HepG2 (cell line): ENCODE measurements at regions not wholly inside any gene's neighbourhood (a gene's known extent, or its start where the extent isn't known, plus 50 kb on each side); places are given as distances from the start of the nearest gene placed in this dataset.

Experiments used
- AFF4 ChIP-seq: sonication (generic); formaldehyde crosslinking; IDR thresholded peaks from 2 replicates; pipeline ENCODE4 v1.4.0; 2020; ENCODE audit warnings: missing genetic modification reagents
- KLF6 ChIP-seq: IDR thresholded peaks from 2 replicates; pipeline ENCODE4 v1.8.0; 2016; ENCODE audit warnings: missing biosample characterization, missing genetic modification reagents
- MBNL3 ChIP-seq: fragments of 250-450 bp; sonication (Bioruptor Pico); conservative IDR thresholded peaks from 2 replicates; pipeline ENCODE4 v1.8.0; 2022; ENCODE audit warnings: mild to moderate bottlenecking, inconsistent platforms
- NR3C1 ChIP-seq: sonication (generic); formaldehyde crosslinking; IDR thresholded peaks from 2 replicates; pipeline ENCODE4 v1.4.0; 2020; ENCODE audit warnings: missing genetic modification reagents
- PAF1 ChIP-seq: IDR thresholded peaks from 2 replicates; pipeline ENCODE4 v1.6.1; 2016; ENCODE audit warnings: missing genetic modification reagents, missing compliant biosample characterization
- PAXIP1 ChIP-seq: sonication (generic); formaldehyde crosslinking; conservative IDR thresholded peaks from 2 replicates; pipeline ENCODE4 v1.4.0; 2020; ENCODE audit warnings: mild to moderate bottlenecking, missing genetic modification reagents, moderate library complexity
- RFX1 ChIP-seq: fragments of 450-650 bp; IDR thresholded peaks from 2 replicates; pipeline ENCODE4 v1.6.1; 2017
- RXRA ChIP-seq: sonication (generic); formaldehyde crosslinking; IDR thresholded peaks from 2 replicates; pipeline ENCODE4 v1.5.1; 2020; ENCODE audit warnings: missing genetic modification reagents
- ZFY ChIP-seq: sonication (generic); formaldehyde crosslinking; IDR thresholded peaks from 2 replicates; pipeline ENCODE4 v1.4.0; 2020; ENCODE audit warnings: missing genetic modification reagents
- ZNF292 ChIP-seq: sonication (generic); formaldehyde crosslinking; IDR thresholded peaks from 2 replicates; pipeline ENCODE4 v1.8.1; 2022; ENCODE audit warnings: mild to moderate bottlenecking, low read depth, missing genetic modification reagents, borderline replicate concordance
- ZNF350 ChIP-seq: sonication (generic); formaldehyde crosslinking; IDR thresholded peaks from 2 replicates; pipeline ENCODE4 v1.4.0; 2020; ENCODE audit warnings: mild to moderate bottlenecking, low read depth, missing genetic modification reagents, borderline replicate concordance
- ZNF7 ChIP-seq: IDR thresholded peaks from 2 replicates; pipeline ENCODE4 v1.6.1; 2016; ENCODE audit warnings: missing biosample characterization, missing genetic modification reagents
- TF ChIP-seq, protein P1 (sequence below): IDR thresholded peaks from 2 replicates; pipeline ENCODE4 v1.4.0; 2020; ENCODE audit warnings: mild to moderate bottlenecking, missing genetic modification reagents
- TF ChIP-seq, protein P2 (sequence below): IDR thresholded peaks from 2 replicates; pipeline ENCODE4 v1.6.1; 2016; ENCODE audit warnings: mild to moderate bottlenecking
- TF ChIP-seq, protein P3 (sequence below): IDR thresholded peaks from 2 replicates; pipeline ENCODE4 v1.6.1; 2016

- TF ChIP-seq AFF4 (CRISPR knock-in tag) (no peak), ZNF7 (no peak), MBNL3 (CRISPR knock-in tag) (no peak), RFX1 (no peak), PAXIP1 (CRISPR knock-in tag) (0 out of 2 replicates have a peak, but pooled peaks have one; percentile 16), NR3C1 (CRISPR knock-in tag) (no peak), ZFY (peak; percentile 58; the same call in 1 of the 2 replicates), KLF6 (no peak), ZNF292 (CRISPR knock-in tag) (peak; percentile 71; the same call in 1 of the 2 replicates), ZNF350 (CRISPR knock-in tag) (no peak), RXRA (no peak), PAF1 (no peak)
- TF ChIP-seq, protein P1, sequence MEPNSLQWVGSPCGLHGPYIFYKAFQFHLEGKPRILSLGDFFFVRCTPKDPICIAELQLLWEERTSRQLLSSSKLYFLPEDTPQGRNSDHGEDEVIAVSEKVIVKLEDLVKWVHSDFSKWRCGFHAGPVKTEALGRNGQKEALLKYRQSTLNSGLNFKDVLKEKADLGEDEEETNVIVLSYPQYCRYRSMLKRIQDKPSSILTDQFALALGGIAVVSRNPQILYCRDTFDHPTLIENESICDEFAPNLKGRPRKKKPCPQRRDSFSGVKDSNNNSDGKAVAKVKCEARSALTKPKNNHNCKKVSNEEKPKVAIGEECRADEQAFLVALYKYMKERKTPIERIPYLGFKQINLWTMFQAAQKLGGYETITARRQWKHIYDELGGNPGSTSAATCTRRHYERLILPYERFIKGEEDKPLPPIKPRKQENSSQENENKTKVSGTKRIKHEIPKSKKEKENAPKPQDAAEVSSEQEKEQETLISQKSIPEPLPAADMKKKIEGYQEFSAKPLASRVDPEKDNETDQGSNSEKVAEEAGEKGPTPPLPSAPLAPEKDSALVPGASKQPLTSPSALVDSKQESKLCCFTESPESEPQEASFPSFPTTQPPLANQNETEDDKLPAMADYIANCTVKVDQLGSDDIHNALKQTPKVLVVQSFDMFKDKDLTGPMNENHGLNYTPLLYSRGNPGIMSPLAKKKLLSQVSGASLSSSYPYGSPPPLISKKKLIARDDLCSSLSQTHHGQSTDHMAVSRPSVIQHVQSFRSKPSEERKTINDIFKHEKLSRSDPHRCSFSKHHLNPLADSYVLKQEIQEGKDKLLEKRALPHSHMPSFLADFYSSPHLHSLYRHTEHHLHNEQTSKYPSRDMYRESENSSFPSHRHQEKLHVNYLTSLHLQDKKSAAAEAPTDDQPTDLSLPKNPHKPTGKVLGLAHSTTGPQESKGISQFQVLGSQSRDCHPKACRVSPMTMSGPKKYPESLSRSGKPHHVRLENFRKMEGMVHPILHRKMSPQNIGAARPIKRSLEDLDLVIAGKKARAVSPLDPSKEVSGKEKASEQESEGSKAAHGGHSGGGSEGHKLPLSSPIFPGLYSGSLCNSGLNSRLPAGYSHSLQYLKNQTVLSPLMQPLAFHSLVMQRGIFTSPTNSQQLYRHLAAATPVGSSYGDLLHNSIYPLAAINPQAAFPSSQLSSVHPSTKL: peak; percentile 34; the same call in 1 of the 2 replicates
- TF ChIP-seq, protein P2, sequence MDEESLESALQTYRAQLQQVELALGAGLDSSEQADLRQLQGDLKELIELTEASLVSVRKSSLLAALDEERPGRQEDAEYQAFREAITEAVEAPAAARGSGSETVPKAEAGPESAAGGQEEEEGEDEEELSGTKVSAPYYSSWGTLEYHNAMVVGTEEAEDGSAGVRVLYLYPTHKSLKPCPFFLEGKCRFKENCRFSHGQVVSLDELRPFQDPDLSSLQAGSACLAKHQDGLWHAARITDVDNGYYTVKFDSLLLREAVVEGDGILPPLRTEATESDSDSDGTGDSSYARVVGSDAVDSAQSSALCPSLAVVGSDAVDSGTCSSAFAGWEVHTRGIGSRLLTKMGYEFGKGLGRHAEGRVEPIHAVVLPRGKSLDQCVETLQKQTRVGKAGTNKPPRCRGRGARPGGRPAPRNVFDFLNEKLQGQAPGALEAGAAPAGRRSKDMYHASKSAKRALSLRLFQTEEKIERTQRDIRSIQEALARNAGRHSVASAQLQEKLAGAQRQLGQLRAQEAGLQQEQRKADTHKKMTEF (CRISPR knock-in tag): 0 out of 2 replicates have a peak, but pooled peaks have one; percentile 18
- TF ChIP-seq, protein P3, sequence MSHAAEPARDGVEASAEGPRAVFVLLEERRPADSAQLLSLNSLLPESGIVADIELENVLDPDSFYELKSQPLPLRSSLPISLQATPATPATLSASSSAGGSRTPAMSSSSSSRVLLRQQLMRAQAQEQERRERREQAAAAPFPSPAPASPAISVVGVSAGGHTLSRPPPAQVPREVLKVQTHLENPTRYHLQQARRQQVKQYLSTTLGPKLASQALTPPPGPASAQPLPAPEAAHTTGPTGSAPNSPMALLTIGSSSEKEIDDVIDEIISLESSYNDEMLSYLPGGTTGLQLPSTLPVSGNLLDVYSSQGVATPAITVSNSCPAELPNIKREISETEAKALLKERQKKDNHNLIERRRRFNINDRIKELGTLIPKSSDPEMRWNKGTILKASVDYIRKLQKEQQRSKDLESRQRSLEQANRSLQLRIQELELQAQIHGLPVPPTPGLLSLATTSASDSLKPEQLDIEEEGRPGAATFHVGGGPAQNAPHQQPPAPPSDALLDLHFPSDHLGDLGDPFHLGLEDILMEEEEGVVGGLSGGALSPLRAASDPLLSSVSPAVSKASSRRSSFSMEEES (CRISPR knock-in tag): peak; percentile 23; the same call in 1 of the 2 replicates
Observed at GRCh38 chr15:99454941-99455788, 110.6 kb upstream of the MEF2A start (continued).
